ENCODE measurements at regions not wholly inside any gene's neighbourhood (a gene's known extent, or its start where the extent isn't known, plus 50 kb on each side); places are given as distances from the start of the nearest gene placed in this dataset.

- Histone ChIP-seq H3K27me3 (no peaks in the 10 kb centered on the region), H3K4me1 (ENCODE audit: insufficient read depth) (peaks cover 9% of the 10 kb centered on the region), H3K36me3 (no peaks in the 10 kb centered on the region), H3K4me3 (no peak overlapping the region), H3K9me3 (no peaks in the 10 kb centered on the region), H3K27ac (no peak overlapping the region)
- TF ChIP-seq CTCF (IDR thresholded peaks at IDR 0.05) = no peak
- no peak for TF ChIP-seq POLR2A (IDR thresholded peaks at IDR 0.05)
- no peak for TF ChIP-seq EP300 (IDR thresholded peaks at IDR 0.05)
- 90 to 93% (median 91%) methylated on average over 3 of the region's 3 CpGs for WGBS, 3 donors
- intact Hi-C loops (cut with DNase I) = loop anchor here in 1 of 4 donors (10.0 kb wide), 1 partner anchor 240 kb away; no protein-coding TSS in a partner anchor
- no peak for DNase-seq
Measured at GRCh38 chr2:219985017-219985416, 357.6 kb downstream of the SLC4A3 start.

DNA sequence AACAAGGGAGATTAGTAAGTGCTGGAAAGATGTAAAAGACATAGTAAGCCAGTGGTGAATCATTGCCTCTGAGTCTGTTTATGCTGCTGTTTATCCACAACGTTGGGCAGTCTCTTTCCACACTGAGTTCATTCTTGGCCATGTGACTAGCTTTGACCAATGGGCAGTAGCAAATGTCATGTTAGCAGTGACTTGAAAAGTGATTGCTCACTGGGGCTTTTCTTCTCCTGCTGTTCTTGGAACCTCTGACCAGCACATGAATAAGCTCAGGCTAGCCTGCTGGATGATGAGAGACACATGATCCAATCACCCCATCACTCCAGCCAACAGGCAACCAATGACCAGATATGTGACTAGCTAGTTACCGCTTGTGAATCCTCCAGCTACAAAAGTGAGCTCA is 360.4 kb downstream of the SLC4A3 start:
- Histone ChIP-seq H3K27me3 (no peaks in the 10 kb centered on the region), H3K9me3 (no peaks in the 10 kb centered on the region), H3K36me3 (no peaks in the 10 kb centered on the region), H3K4me1 (ENCODE audit: insufficient read depth) (peaks cover 4% of the 10 kb centered on the region), H3K4me3 (no peak overlapping the region), H3K27ac (no peak overlapping the region)
- no peak for TF ChIP-seq CTCF (IDR thresholded peaks at IDR 0.05)
- TF ChIP-seq POLR2A (IDR thresholded peaks at IDR 0.05) = no peak
- no peak for TF ChIP-seq EP300 (IDR thresholded peaks at IDR 0.05)
- intact Hi-C loops (cut with DNase I) = loop anchor here in 1 of 4 donors (10.0 kb wide), 1 partner anchor 243 kb away; no protein-coding TSS in a partner anchor
- DNase-seq = no peak
- 41 to 51% (median 50%) methylated on average over 2 of the region's 2 CpGs for WGBS, 3 donors

DNA sequence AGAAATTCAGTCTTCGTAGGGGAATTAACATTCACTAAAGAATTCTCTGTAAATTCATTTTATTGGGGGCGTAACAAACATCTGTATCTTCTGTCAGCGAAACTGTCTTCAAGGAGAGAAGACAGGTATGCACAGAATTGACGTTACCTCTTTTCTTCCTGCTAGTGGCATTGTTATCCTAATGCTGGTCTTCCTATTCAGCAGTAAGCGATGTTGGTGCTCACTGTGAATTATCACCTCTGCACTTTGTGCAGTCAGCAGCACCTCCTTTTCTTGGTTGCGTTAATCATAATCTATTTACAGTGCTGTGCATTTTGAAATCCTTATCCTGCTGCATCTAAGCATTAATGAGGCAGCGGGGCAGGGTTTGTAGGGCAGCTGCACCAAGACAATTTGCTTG is 362.3 kb downstream of the SLC4A3 start:
- no peaks in the 10 kb centered on the region for H3K27me3 ChIP-seq
- intact Hi-C loops (cut with DNase I) = loop anchor here in 1 of 4 donors (10.0 kb wide), 1 partner anchor 245 kb away; no protein-coding TSS in a partner anchor
- no peaks in the 10 kb centered on the region for H3K9me3 ChIP-seq
- 95 to 96% (median 95%) methylated on average over 7 of the region's 7 CpGs for WGBS, 3 donors
- no peak overlapping the region for H3K4me3 ChIP-seq
- TF ChIP-seq POLR2A (IDR thresholded peaks at IDR 0.05) = no peak
- no peak for TF ChIP-seq CTCF (IDR thresholded peaks at IDR 0.05)
- TF ChIP-seq EP300 (IDR thresholded peaks at IDR 0.05) = no peak
- H3K27ac ChIP-seq = no peak overlapping the region
- no peaks in the 10 kb centered on the region for H3K36me3 ChIP-seq
- peaks cover 4% of the 10 kb centered on the region for H3K4me1 ChIP-seq (ENCODE audit: insufficient read depth)
- DNase-seq = no peak

GRCh38 chr2:219991116-219991515 is 363.7 kb downstream of the SLC4A3 start:
- Histone ChIP-seq H3K27me3 (no peaks in the 10 kb centered on the region), H3K4me3 (no peak overlapping the region), H3K4me1 (ENCODE audit: insufficient read depth) (peaks cover 7% of the 10 kb centered on the region), H3K27ac (no peak overlapping the region), H3K36me3 (no peaks in the 10 kb centered on the region), H3K9me3 (no peaks in the 10 kb centered on the region)
- no peak for DNase-seq
- intact Hi-C loops (cut with DNase I) = no loop called here
- TF ChIP-seq POLR2A (IDR thresholded peaks at IDR 0.05) (no peak), EP300 (IDR thresholded peaks at IDR 0.05) (no peak), CTCF (IDR thresholded peaks at IDR 0.05) (no peak)
- WGBS, 3 donors = 58 to 86% (median 72%) methylated on average over 2 of the region's 2 CpGs
